AG09309 (cell line): ENCODE measurements at regions not wholly inside any gene's neighbourhood (a gene's known extent, or its start where the extent isn't known, plus 50 kb on each side); places are given as distances from the start of the nearest gene placed in this dataset.
"Not testable (repeated sequence)": the region's sequence is repeated elsewhere in the genome, so short reads cannot be mapped to it uniquely, and the experiment has no call there.

ENCODE experiments used
- DNase-seq: peaks from one replicate; pipeline ENCODE4 v3.0.0-alpha.2; 2010; ENCODE audit warnings: low read depth
- H3K4me3 ChIP-seq: 2 replicates; pipeline ENCODE4 v1.5.1; 2011; ENCODE audit warnings: mild to moderate bottlenecking, low read depth, low read length, moderate library complexity; ENCODE audit not compliant: control insufficient read depth
- CTCF ChIP-seq: IDR thresholded peaks from 2 replicates; pipeline ENCODE4 v1.5.1; 2011; ENCODE audit warnings: mild to moderate bottlenecking, low read depth, low read length, inconsistent platforms; ENCODE audit not compliant: insufficient read depth, control insufficient read depth; ENCODE audit errors: missing control alignments

GRCh38 chr4:28444886-28445496 lies 1584.3 kb downstream of the STIM2 start:
- no peak for TF ChIP-seq CTCF
- no peak overlapping the region for H3K4me3 ChIP-seq
- no peak for DNase-seq

- no peak for TF ChIP-seq CTCF
- H3K4me3 ChIP-seq, result no peak overlapping the region
- DNase-seq, result no peak
These were observed 1588.4 kb downstream of the STIM2 start for GRCh38 chr4:28449085-28449484.

- TF ChIP-seq CTCF, result no peak
- no peak overlapping the region for H3K4me3 ChIP-seq
- DNase-seq, result no peak
These were observed 1590.7 kb downstream of the STIM2 start for GRCh38 chr4:28451346-28451745.

- no peak overlapping the region for H3K4me3 ChIP-seq
- peak; percentile 15 for TF ChIP-seq CTCF
- DNase-seq, result peak; percentile 32
These were observed 1602.4 kb downstream of the STIM2 start for GRCh38 chr4:28462766-28463700.

GRCh38 chr4:28464823-28465222 lies 1604.2 kb downstream of the STIM2 start:
- DNase-seq, result no peak
- no peak overlapping the region for H3K4me3 ChIP-seq
- no peak for TF ChIP-seq CTCF

- H3K4me3 ChIP-seq, DNase-seq: not testable (repeated sequence)
These were observed 1606.2 kb downstream of the STIM2 start for GRCh38 chr4:28466886-28467285.

GRCh38 chr4:28469387-28469786 lies 1608.7 kb downstream of the STIM2 start:
- DNase-seq, result no peak
- H3K4me3 ChIP-seq, result no peak overlapping the region
- TF ChIP-seq CTCF, result no peak
